ENCODE measurements at regions not wholly inside any gene's neighbourhood (a gene's known extent, or its start where the extent isn't known, plus 50 kb on each side); places are given as distances from the start of the nearest gene placed in this dataset.

DNA sequence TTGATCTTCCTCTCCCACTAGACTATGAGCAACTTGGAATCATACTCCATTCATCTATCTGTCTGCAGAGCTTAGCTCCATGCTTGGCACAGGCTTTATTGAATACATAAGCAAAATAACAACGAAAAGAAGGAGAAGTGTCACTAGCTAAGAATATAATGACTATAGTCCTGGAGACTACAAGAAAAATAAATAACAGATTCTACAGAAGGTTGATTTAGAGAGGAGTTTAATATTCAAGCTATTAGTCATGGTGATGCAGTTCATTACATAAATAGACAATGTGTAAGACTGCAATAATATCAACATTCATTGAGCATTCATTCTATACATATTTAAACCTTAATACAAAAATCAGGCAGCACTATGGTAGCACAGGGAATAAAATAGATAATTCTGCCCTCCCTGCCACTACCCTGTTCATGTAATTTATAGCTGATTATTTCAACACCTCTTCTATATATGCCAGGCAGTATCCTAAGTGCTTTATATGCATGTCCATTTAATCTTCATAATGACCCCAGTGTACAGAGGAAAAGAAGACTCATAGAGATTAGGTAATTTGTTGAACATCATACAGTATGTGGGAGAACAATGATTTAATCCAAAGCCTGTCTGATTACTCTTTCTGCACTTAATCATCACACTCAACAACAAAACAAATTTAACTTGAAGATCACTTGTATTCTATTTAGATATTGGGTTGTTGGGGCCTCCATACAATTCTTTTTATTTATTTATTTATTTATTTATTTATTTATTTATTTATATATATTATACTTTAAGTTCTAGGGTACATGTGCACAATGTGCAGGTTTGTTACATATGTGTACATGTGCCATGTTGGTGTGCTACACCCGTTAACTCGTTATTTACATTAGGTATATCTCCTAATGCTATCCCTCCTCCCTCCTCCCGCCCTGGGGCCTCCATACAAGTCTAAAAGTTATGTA is 165.3 kb downstream of the RNF152 start:
- TF ChIP-seq RAD21 (IDR thresholded peaks at IDR 0.05) (no peak), JUND (IDR thresholded peaks at IDR 0.05) (no peak), HNF4A (conservative IDR thresholded peaks at IDR 0.05) (no peak), TAF1 (conservative IDR thresholded peaks at IDR 0.05) (no peak), NR2F2 (IDR thresholded peaks at IDR 0.05) (no peak), SP1 (IDR thresholded peaks at IDR 0.05) (no peak), FOXA2 (IDR thresholded peaks at IDR 0.05) (no peak), GABPA (IDR thresholded peaks at IDR 0.05 in 1 of 2, conservative IDR thresholded peaks at IDR 0.05 in 1 of 2) (no peak), YY1 (IDR thresholded peaks at IDR 0.05) (no peak)
- TF ChIP-seq, protein P1, sequence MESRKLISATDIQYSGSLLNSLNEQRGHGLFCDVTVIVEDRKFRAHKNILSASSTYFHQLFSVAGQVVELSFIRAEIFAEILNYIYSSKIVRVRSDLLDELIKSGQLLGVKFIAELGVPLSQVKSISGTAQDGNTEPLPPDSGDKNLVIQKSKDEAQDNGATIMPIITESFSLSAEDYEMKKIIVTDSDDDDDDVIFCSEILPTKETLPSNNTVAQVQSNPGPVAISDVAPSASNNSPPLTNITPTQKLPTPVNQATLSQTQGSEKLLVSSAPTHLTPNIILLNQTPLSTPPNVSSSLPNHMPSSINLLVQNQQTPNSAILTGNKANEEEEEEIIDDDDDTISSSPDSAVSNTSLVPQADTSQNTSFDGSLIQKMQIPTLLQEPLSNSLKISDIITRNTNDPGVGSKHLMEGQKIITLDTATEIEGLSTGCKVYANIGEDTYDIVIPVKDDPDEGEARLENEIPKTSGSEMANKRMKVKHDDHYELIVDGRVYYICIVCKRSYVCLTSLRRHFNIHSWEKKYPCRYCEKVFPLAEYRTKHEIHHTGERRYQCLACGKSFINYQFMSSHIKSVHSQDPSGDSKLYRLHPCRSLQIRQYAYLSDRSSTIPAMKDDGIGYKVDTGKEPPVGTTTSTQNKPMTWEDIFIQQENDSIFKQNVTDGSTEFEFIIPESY (IDR thresholded peaks at IDR 0.05) = no peak
- TF ChIP-seq, protein P2, sequence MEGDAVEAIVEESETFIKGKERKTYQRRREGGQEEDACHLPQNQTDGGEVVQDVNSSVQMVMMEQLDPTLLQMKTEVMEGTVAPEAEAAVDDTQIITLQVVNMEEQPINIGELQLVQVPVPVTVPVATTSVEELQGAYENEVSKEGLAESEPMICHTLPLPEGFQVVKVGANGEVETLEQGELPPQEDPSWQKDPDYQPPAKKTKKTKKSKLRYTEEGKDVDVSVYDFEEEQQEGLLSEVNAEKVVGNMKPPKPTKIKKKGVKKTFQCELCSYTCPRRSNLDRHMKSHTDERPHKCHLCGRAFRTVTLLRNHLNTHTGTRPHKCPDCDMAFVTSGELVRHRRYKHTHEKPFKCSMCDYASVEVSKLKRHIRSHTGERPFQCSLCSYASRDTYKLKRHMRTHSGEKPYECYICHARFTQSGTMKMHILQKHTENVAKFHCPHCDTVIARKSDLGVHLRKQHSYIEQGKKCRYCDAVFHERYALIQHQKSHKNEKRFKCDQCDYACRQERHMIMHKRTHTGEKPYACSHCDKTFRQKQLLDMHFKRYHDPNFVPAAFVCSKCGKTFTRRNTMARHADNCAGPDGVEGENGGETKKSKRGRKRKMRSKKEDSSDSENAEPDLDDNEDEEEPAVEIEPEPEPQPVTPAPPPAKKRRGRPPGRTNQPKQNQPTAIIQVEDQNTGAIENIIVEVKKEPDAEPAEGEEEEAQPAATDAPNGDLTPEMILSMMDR (IDR thresholded peaks at IDR 0.05; ENCODE audit: low read depth, low read length, missing input control) = no peak
- TF ChIP-seq, protein P3, sequence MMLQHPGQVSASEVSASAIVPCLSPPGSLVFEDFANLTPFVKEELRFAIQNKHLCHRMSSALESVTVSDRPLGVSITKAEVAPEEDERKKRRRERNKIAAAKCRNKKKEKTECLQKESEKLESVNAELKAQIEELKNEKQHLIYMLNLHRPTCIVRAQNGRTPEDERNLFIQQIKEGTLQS (IDR thresholded peaks at IDR 0.05) = no peak
- WGBS = 90% methylated on average over 4 of the region's 4 CpGs
- Histone ChIP-seq H3K36me3 (ENCODE audit: control insufficient read depth in 4 of 4, insufficient read depth in 3 of 4, low read depth in 1 of 4, low read length in 3 of 4) (no peaks in the 10 kb centered on the region), H3K4me1 (ENCODE audit: control insufficient read depth in 4 of 4, insufficient read depth in 4 of 4, low read length in 3 of 4) (peaks cover 0 to under 1% (median 0%) of the 10 kb centered on the region in 4 donors), H3K9ac (ENCODE audit: low read depth in 1 of 2, low read length in 2 of 2) (no peak overlapping the region), H3K27me3 (ENCODE audit: control insufficient read depth in 4 of 4, insufficient read depth in 4 of 4, low read length in 3 of 4) (no peaks in the 10 kb centered on the region), H3K27ac (ENCODE audit: low read depth in 1 of 2, low read length in 2 of 2) (no peak overlapping the region), H3K9me3 (ENCODE audit: control insufficient read depth in 4 of 4, low read length in 3 of 4) (no peaks in the 10 kb centered on the region), H3K4me3 (ENCODE audit: low read depth in 1 of 3, low read length in 3 of 3) (no peak overlapping the region)
- no peak for DNase-seq (ENCODE audit: low spot score)

DNA sequence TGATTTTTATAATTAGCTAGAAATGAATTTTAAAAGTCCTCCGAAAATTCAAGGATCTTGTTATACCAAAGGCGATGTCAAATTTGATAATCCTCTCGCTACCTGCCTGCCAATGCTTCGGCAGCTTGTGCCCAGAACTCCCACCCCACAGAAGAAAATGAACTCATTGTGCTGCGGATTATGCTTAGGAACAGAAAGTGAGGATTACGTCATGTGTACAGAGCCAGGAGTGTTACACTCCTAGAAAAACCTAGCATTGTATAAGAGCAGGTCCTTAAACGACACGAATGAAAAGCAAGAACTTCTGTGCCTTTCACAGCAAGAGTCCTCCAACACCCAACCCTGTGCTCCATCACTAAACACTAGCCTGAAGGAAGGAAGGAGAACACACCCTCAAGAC is 168.3 kb downstream of the RNF152 start:
- Histone ChIP-seq H3K9ac (ENCODE audit: low read depth in 1 of 2, low read length in 2 of 2) (no peak overlapping the region), H3K9me3 (ENCODE audit: control insufficient read depth in 4 of 4, low read length in 3 of 4) (no peaks in the 10 kb centered on the region), H3K4me3 (ENCODE audit: low read depth in 1 of 3, low read length in 3 of 3) (no peak overlapping the region), H3K4me1 (ENCODE audit: control insufficient read depth in 4 of 4, insufficient read depth in 4 of 4, low read length in 3 of 4) (peaks cover 0 to 5% (median 1%) of the 10 kb centered on the region in 4 donors), H3K27me3 (ENCODE audit: control insufficient read depth in 4 of 4, insufficient read depth in 4 of 4, low read length in 3 of 4) (no peaks in the 10 kb centered on the region), H3K27ac (ENCODE audit: low read depth in 1 of 2, low read length in 2 of 2) (no peak overlapping the region), H3K36me3 (ENCODE audit: control insufficient read depth in 4 of 4, insufficient read depth in 3 of 4, low read depth in 1 of 4, low read length in 3 of 4) (no peaks in the 10 kb centered on the region)
- WGBS = 85% methylated on average over 8 of the region's 8 CpGs
- DNase-seq (ENCODE audit: low spot score) = no peak
- TF ChIP-seq HNF4G (IDR thresholded peaks at IDR 0.05) (no peak), SP1 (IDR thresholded peaks at IDR 0.05) (no peak), EGR1 (IDR thresholded peaks at IDR 0.05; ENCODE audit: low read depth in 2 of 2) (no peak), NR2F2 (IDR thresholded peaks at IDR 0.05) (no peak), FOXA2 (IDR thresholded peaks at IDR 0.05) (no peak), YY1 (IDR thresholded peaks at IDR 0.05) (no peak), RXRA (IDR thresholded peaks at IDR 0.05) (no peak), HNF4A (conservative IDR thresholded peaks at IDR 0.05) (no peak), TAF1 (conservative IDR thresholded peaks at IDR 0.05) (no peak)
- TF ChIP-seq, protein P3 (IDR thresholded peaks at IDR 0.05) = no peak
- TF ChIP-seq, protein P1 (IDR thresholded peaks at IDR 0.05) = no peak
- TF ChIP-seq, protein P2 (IDR thresholded peaks at IDR 0.05; ENCODE audit: low read depth, low read length, missing input control) = no peak
- TF ChIP-seq, protein P4, sequence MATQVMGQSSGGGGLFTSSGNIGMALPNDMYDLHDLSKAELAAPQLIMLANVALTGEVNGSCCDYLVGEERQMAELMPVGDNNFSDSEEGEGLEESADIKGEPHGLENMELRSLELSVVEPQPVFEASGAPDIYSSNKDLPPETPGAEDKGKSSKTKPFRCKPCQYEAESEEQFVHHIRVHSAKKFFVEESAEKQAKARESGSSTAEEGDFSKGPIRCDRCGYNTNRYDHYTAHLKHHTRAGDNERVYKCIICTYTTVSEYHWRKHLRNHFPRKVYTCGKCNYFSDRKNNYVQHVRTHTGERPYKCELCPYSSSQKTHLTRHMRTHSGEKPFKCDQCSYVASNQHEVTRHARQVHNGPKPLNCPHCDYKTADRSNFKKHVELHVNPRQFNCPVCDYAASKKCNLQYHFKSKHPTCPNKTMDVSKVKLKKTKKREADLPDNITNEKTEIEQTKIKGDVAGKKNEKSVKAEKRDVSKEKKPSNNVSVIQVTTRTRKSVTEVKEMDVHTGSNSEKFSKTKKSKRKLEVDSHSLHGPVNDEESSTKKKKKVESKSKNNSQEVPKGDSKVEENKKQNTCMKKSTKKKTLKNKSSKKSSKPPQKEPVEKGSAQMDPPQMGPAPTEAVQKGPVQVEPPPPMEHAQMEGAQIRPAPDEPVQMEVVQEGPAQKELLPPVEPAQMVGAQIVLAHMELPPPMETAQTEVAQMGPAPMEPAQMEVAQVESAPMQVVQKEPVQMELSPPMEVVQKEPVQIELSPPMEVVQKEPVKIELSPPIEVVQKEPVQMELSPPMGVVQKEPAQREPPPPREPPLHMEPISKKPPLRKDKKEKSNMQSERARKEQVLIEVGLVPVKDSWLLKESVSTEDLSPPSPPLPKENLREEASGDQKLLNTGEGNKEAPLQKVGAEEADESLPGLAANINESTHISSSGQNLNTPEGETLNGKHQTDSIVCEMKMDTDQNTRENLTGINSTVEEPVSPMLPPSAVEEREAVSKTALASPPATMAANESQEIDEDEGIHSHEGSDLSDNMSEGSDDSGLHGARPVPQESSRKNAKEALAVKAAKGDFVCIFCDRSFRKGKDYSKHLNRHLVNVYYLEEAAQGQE (IDR thresholded peaks at IDR 0.05) = no peak

All from liver (tissue), 8 donors.